ENCODE measurements at regions not wholly inside any gene's neighbourhood (a gene's known extent, or its start where the extent isn't known, plus 50 kb on each side); places are given as distances from the start of the nearest gene placed in this dataset.

DNA sequence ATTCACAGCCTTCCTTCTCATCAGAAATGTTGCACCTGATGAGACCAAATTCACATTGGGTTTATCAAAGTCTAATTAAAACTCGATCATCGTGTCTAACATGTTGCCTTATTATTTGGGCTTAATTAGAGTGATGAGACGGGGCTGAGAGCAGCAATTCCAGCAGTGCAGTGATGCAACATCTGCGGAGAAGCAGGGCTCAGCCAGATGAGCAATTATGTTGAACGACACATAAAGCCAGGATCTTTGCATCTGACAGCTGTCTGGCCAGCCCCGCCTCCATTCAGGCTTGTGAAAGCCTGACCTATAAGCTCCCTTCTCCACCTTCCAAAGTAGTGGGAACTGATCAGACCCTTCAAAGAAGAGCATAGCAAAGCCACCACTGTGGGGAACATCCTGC, 109.8 kb downstream of the C1orf94 start:
- no peak for TF ChIP-seq CTCF (IDR thresholded peaks at IDR 0.05)
- no peak for TF ChIP-seq POLR2A (IDR thresholded peaks at IDR 0.05)

Data from sigmoid colon (tissue), 3 donors.